ENCODE measurements at regions not wholly inside any gene's neighbourhood (a gene's known extent, or its start where the extent isn't known, plus 50 kb on each side); places are given as distances from the start of the nearest gene placed in this dataset.

DNA sequence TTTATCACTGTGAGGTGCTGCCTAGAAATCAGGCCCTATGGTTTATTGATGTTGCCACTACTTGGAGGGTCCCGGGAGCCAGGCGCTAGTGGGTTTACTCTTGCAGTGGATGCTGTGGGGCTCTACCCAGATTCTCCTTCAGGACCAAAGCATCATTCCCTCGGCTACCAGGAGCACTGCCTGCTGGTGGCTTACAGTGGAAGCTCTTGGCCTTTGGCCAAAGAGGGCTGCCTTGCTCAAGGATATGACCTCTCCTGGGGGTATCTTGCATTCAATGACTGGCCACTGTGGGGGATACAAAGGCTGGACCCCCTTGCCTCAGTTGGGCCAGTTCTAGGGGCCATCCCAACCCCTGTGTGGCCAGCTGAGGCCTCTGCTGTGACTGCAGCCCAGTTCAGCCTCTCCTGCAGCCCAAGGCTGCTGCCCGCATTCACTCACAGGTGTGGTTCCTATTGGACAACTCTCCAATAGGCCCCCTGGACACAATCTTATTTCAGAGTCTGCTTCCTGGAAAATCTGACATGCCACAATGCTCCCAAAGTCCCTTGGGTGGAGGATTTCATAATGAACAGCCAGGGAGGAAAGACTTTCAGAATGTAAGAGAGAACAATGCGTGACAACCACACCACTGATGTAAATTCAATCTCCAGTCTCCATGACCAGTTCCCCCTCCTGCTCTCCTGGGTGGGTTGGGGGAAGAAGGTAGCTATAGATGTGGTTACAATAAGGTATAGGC, 196.3 kb downstream of the SNX10 start:
- Histone ChIP-seq H3K79me2 (ENCODE audit: control insufficient read depth, insufficient read depth, low read length) (no peaks in the 10 kb centered on the region), H3K4me1 (replicated peaks in 1 of 2; ENCODE audit: control insufficient read depth in 2 of 2, insufficient read depth in 2 of 2, low read length in 2 of 2) (no peaks in the 10 kb centered on the region), H3K36me3 (ENCODE audit: control insufficient read depth, insufficient read depth, low read length) (no peaks in the 10 kb centered on the region), H3K4me2 (ENCODE audit: insufficient read depth, low read length) (no peak overlapping the region), H4K20me1 (replicated peaks; ENCODE audit: control insufficient read depth, insufficient read depth, low read length) (no peaks in the 10 kb centered on the region), H3K27ac (ENCODE audit: extremely low read depth, low read depth, low read length) (no peak overlapping the region), H3K9ac (ENCODE audit: insufficient read depth in 1 of 2, low read depth in 2 of 2, low read length in 2 of 2) (no peak overlapping the region), H2AFZ (ENCODE audit: low read depth, low read length) (no peak overlapping the region), H3K9me3 (replicated peaks; ENCODE audit: control insufficient read depth, insufficient read depth, low read depth, low read length) (no peaks in the 10 kb centered on the region; the same call in 1 of the 2 replicates), H3K4me3 (no peak overlapping the region), H3K27me3 (ENCODE audit: control insufficient read depth in 2 of 2, insufficient read depth in 2 of 2, low read length in 2 of 2) (peaks cover 46 to 51% of the 10 kb centered on the region in 2 experiments), H3K9me1 (ENCODE audit: control insufficient read depth, insufficient read depth, low read length) (no peaks in the 10 kb centered on the region)
- CTCF ChIA-PET (ENCODE audit: low intra/inter-chr PET ratio): no interaction called here
- ATAC-seq: no peak
- intact Hi-C loops (cut with micrococcal nuclease) (no loop called here), in situ Hi-C loops (cut with MboI) (loop anchor here (25.0 kb wide), 1 partner anchor 101 kb away; no protein-coding TSS in a partner anchor)
- WGBS (ENCODE audit: insufficient coverage, low coverage, missing lambda C conversion rate): 0% methylated on average over 5 of the region's 5 CpGs
- DNase-seq (ENCODE audit: extremely low read depth in 1 of 4, low spot score in 3 of 4): no peak
- FAIRE-seq: no peak
- POLR2A ChIA-PET: interaction anchor here (0.6 to 0.7 kb wide), 2 partner anchors 113 to 234 kb away, joined by 3 read pairs; no protein-coding TSS in a partner anchor
- BruUV-seq (replicated peaks): no TSS peak
- TF ChIP-seq NFIC (IDR thresholded peaks at IDR 0.05): peak; percentile 58; the same call in 1 of the 2 replicates
- TF ChIP-seq, protein P1, sequence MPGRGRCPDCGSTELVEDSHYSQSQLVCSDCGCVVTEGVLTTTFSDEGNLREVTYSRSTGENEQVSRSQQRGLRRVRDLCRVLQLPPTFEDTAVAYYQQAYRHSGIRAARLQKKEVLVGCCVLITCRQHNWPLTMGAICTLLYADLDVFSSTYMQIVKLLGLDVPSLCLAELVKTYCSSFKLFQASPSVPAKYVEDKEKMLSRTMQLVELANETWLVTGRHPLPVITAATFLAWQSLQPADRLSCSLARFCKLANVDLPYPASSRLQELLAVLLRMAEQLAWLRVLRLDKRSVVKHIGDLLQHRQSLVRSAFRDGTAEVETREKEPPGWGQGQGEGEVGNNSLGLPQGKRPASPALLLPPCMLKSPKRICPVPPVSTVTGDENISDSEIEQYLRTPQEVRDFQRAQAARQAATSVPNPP (IDR thresholded peaks at IDR 0.05; ENCODE audit: borderline replicate concordance, insufficient read depth, insufficient read length): no peak

DNA sequence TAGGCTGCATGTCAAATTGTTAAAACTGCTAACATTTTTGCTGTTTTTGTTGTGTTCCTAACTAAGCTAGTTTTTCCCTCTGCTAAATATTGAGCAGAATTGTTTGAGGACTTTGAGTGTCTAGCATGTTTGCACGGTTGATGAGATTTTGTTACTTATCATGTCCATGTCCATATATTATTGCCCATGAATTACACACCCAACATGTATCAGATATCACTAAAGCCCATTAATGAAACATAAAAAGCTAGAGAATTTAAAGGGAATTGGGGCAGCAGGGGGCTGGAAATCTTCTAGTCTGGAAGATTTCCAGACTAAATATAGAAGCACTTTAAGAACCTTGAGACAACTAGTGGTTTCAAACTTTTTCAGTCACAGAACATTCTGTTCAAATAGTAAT, 197.7 kb downstream of the SNX10 start:
- Histone ChIP-seq H2AFZ (ENCODE audit: low read depth, low read length) (no peak overlapping the region), H3K27me3 (ENCODE audit: control insufficient read depth in 2 of 2, insufficient read depth in 2 of 2, low read length in 2 of 2) (peaks cover 45 to 52% of the 10 kb centered on the region in 2 experiments), H3K27ac (ENCODE audit: extremely low read depth, low read depth, low read length) (no peak overlapping the region), H3K4me2 (ENCODE audit: insufficient read depth, low read length) (no peak overlapping the region), H3K9me3 (replicated peaks; ENCODE audit: control insufficient read depth, insufficient read depth, low read depth, low read length) (no peaks in the 10 kb centered on the region), H4K20me1 (replicated peaks; ENCODE audit: control insufficient read depth, insufficient read depth, low read length) (no peaks in the 10 kb centered on the region), H3K9me1 (ENCODE audit: control insufficient read depth, insufficient read depth, low read length) (no peaks in the 10 kb centered on the region), H3K79me2 (ENCODE audit: control insufficient read depth, insufficient read depth, low read length) (no peaks in the 10 kb centered on the region), H3K4me1 (replicated peaks in 1 of 2; ENCODE audit: control insufficient read depth in 2 of 2, insufficient read depth in 2 of 2, low read length in 2 of 2) (no peaks in the 10 kb centered on the region), H3K36me3 (ENCODE audit: control insufficient read depth, insufficient read depth, low read length) (no peaks in the 10 kb centered on the region), H3K9ac (ENCODE audit: insufficient read depth in 1 of 2, low read depth in 2 of 2, low read length in 2 of 2) (no peak overlapping the region), H3K4me3 (no peak overlapping the region)
- no TSS peak for BruUV-seq (replicated peaks)
- ATAC-seq: no peak
- WGBS (ENCODE audit: insufficient coverage, low coverage, missing lambda C conversion rate): 0% methylated on average over 1 of the region's 1 CpG
- CTCF ChIA-PET (ENCODE audit: low intra/inter-chr PET ratio): no interaction called here
- intact Hi-C loops (cut with micrococcal nuclease): no loop called here
- no peak for DNase-seq (ENCODE audit: extremely low read depth in 1 of 4, low spot score in 3 of 4)
- POLR2A ChIA-PET: interaction anchor here (0.6 to 1.0 kb wide), 2 partner anchors 67 to 98 kb away, joined by 4 to 5 read pairs; no protein-coding TSS in a partner anchor
- in situ Hi-C loops (cut with MboI): loop anchor here (25.0 kb wide), 1 partner anchor 102 kb away; no protein-coding TSS in a partner anchor
- no peak for FAIRE-seq
- TF ChIP-seq, protein P2, sequence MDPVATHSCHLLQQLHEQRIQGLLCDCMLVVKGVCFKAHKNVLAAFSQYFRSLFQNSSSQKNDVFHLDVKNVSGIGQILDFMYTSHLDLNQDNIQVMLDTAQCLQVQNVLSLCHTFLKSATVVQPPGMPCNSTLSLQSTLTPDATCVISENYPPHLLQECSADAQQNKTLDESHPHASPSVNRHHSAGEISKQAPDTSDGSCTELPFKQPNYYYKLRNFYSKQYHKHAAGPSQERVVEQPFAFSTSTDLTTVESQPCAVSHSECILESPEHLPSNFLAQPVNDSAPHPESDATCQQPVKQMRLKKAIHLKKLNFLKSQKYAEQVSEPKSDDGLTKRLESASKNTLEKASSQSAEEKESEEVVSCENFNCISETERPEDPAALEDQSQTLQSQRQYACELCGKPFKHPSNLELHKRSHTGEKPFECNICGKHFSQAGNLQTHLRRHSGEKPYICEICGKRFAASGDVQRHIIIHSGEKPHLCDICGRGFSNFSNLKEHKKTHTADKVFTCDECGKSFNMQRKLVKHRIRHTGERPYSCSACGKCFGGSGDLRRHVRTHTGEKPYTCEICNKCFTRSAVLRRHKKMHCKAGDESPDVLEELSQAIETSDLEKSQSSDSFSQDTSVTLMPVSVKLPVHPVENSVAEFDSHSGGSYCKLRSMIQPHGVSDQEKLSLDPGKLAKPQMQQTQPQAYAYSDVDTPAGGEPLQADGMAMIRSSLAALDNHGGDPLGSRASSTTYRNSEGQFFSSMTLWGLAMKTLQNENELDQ (CRISPR knock-in tag; IDR thresholded peaks at IDR 0.05; ENCODE audit: borderline replicate concordance): no peak
- TF ChIP-seq MIER1 (IDR thresholded peaks at IDR 0.05; ENCODE audit: low read depth) (no peak), MCM3 (IDR thresholded peaks at IDR 0.05) (no peak), FOXJ3 (CRISPR knock-in tag; IDR thresholded peaks at IDR 0.05) (no peak), NFXL1 (CRISPR knock-in tag; IDR thresholded peaks at IDR 0.05) (no peak)
- TF ChIP-seq, protein P3, sequence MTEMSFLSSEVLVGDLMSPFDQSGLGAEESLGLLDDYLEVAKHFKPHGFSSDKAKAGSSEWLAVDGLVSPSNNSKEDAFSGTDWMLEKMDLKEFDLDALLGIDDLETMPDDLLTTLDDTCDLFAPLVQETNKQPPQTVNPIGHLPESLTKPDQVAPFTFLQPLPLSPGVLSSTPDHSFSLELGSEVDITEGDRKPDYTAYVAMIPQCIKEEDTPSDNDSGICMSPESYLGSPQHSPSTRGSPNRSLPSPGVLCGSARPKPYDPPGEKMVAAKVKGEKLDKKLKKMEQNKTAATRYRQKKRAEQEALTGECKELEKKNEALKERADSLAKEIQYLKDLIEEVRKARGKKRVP (CRISPR knock-in tag; IDR thresholded peaks at IDR 0.05): no peak
- TF ChIP-seq, protein P4, sequence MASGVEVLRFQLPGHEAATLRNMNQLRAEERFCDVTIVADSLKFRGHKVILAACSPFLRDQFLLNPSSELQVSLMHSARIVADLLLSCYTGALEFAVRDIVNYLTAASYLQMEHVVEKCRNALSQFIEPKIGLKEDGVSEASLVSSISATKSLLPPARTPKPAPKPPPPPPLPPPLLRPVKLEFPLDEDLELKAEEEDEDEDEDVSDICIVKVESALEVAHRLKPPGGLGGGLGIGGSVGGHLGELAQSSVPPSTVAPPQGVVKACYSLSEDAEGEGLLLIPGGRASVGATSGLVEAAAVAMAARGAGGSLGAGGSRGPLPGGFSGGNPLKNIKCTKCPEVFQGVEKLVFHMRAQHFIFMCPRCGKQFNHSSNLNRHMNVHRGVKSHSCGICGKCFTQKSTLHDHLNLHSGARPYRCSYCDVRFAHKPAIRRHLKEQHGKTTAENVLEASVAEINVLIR (CRISPR knock-in tag; IDR thresholded peaks at IDR 0.05): no peak

All from K562 (cell line).